Nucleus accumbens (tissue), 56 donors: ENCODE measurements at regions not wholly inside any gene's neighbourhood (a gene's known extent, or its start where the extent isn't known, plus 50 kb on each side); places are given as distances from the start of the nearest gene placed in this dataset.
"Not testable (repeated sequence)": the region's sequence is repeated elsewhere in the genome, so short reads cannot be mapped to it uniquely, and the experiment has no call there.

Experiments used
- DNase-seq, 56 donors: peaks; one replicate each; lab custom pipeline; 2025; lab: John Stamatoyannopoulos, UW

DNA sequence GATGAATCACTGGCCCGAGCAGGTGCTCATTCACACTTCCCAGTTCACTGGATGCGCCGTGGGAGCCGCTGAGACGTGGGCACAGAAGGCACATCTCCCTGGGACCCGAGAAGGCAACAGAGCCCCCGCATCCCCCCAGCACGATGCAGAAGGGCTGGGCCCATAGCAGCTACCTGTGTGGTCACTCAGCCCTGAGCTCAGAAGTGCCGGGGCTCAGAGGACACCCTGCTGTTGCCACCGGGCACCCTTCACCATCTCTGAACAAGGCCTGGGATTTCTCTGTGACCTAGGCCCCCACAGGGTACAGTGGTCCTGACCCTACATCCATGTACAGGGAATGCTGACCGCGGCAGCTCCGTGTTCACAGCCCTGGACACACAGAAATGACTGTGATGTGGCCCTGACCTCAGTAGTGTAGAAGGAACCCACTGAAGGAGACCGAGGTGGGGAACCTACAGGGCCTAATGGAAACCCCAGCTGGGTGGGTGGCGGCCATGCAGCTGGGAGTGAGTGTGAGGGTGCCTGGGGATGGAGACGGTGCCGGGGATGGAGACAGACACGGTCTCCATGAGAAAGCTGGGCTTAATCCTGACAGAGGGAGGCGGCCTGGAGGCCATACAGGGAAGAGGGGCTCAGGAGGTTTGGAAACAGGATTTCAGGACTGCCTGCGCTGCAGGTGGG lies 111.9 kb upstream of the OTOS start:
- DNase-seq, result no peak

DNA sequence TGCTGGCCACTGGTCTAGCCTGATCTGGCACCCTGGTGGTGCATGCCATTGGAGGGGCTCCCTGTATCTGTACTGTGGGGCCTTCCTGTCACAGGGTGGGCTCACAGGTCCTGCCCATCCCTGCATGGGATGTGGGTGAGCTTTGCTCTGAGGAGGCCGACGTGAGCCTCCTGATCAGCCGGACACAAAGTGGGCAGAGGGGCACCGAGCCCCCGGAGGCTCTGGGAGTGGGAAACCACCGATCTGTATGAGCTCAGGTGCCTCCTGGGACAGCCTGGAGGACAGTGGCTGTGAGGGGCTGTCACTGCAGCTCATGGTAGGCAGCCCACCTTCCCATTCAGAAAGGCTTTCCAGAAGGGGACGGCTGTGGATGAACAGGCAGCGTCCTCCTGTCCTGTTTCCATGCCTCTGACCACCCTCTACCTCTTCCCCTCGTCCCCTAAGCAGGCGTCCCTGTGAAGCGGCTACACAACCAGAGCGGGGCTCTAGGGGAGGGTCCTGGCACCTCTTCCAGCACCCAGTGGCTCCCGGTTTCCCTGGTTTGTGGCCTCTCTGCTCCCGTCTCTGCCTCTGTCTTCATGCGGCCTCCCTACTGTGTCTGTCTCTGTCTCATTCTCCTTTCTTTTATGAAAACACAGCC lies 112.5 kb upstream of the OTOS start:
- DNase-seq, result no peak

DNA sequence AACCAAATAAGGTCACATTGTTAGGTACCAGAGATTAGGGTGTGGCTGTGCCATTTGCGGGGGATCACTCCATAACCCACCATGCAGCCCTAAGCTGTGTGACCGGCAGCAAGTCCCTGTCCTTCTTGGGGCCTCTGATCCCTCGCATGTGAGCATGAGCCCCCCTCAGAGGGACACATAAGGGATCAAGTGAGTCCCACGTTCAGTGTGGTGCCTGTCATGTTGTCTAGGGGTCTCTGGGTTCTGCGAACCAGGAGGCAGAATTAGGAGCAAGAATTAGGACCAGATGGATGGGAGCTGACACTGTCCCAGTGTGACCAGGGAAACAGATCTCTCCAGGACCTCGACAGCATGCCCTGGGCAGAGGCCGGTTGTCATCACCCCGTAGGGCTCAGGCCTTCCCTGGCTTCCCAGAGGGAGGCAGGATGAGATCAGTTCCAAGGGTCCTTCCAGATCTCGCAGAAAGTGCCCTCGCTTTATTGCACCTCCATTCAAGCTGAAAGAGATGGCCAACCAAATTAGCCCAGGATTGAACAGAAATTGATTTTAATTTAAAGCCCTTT lies 113.2 kb upstream of the OTOS start:
- no peak for DNase-seq

DNA sequence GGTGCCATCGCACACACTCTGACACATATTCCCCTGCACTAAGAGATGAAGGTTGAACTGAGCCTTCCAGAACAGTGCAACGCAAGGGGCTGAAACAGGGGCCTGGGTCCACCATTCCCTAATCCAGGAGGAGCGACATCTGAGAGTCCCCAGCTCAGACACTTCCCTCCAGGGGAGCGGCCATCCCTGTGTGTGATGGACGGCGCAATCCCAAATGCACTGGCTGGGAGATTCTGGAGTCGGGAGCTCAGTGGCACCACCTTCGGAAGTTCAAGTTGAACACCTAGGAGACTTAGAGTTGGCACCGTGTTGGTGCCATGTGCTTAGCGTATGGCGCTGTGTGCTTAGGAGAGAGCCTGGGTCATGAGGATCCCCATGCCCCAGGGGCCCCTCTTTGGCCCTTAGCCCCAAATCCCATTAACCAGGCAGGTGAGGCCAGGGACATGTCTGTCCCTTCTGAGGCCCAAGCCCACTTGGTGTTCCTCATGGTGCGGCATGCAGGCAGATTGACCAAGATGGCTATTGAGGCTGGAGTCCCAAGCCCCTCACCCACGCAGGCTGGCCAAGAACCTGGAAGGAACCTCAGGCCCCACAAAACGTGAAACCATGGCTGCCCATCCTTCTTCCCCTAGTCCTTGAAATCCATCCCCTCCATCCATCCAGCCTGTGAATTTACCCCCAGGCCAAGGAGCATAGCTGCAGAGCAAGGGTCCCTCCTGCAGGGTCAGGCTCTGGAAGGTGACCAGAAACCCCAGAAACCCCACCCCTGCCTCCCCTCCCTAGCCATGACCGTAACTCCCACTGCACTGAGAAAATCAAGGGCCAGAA lies 114.1 kb upstream of the OTOS start:
- DNase-seq, result no peak

DNA sequence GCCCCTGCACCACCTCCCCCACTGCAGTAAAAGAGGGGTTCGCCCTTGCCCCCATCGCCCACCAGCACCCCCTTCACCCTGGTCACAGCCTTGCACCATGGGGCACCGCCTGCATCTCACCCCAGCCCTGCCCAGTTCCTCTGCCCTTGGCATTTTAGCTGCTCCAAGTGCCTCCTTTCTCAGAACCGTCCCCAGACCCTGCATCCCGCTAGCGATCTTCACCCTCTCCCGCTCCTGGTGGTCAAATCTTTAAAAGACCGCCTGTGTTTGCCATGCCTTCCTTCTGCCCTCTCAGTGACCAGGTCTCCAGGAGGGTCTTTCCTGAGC lies 114.7 kb upstream of the OTOS start:
- DNase-seq, result no peak

DNA sequence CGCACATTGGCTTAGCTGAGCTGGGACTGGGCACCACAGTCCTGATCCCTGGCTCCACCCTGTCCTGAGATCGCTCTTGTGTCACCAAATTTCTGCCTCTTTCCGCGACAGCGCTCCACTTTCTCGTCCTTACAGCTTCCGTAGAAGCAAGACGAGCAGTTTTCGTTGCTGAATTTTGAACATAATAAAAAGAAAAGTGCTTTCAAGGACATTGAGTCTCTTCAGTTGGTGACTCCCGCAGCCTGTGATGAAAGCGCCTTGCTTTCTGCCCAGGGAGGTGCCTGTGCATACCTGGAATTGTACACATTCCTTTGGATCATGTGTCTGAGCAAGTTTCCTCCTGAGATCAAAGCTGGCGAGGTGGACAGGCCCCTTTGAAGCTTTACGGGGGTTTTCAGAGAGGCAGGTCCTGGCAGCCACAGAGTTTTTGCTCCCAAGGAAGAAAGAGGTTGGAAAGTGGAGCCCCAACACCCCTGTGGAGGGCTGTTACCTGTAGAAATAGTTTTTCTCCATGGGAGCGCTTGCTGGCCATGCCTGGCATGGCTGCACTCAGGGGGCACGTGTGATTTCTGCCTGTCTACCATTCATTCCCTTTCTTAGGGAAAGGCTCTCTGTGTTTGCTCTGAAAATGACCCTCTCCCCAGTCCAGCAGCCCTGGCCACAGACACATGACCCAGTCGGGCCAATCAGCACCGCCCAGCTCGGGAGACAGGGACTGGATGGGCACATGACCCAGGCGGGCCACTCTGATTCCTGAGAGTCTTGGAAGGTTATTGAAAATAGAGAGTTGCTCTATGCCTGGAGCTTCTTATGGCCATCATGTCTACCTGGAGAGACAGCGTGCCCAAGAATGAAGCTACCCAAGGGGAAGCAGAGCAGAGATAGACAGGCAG lies 115.6 kb upstream of the OTOS start:
- no peak for DNase-seq

DNA sequence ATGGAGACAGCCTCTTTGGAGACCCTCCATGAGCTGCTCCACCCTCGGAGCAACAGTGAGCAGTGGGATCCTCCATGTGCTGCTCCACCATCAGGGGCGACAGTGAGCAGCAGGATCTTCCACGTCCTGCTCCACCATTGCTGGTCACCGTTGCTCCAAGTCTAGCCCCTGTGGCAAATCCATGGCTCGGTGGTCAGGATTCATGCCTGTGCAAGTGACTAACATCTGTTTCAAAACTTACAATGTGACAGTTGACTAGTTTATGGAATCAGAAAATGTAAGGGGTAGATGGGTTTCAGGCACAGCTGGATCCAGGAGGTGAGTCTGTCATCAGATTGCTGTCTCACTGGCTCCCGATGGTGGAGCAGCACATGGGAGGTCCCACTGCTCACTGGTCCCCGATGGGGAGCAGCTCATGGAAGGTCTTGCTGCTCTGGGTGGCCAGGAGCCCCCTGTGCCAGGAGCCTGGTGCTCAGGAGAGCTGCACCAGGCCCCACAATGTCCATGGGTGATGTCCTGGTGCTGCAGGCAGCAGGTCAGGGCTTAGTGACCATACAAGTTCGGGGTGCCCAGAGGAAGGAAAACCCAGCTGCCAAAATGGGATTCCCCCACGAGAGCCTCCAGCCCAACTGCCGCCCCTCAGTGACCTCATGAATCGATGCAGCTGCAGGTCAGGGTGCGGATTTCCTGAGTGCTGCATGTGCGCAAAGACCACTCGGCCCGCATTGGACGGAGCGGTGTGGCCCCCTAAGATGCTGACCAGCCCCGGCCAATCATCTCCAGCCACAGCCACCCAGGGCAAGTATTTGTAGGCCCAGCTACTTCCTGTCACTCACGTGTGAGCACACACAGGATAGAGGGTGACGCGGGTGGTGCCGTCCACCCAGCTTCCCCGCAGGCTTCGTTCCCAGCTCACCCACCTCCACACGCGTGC lies 116.5 kb upstream of the OTOS start:
- DNase-seq, result no peak

DNA sequence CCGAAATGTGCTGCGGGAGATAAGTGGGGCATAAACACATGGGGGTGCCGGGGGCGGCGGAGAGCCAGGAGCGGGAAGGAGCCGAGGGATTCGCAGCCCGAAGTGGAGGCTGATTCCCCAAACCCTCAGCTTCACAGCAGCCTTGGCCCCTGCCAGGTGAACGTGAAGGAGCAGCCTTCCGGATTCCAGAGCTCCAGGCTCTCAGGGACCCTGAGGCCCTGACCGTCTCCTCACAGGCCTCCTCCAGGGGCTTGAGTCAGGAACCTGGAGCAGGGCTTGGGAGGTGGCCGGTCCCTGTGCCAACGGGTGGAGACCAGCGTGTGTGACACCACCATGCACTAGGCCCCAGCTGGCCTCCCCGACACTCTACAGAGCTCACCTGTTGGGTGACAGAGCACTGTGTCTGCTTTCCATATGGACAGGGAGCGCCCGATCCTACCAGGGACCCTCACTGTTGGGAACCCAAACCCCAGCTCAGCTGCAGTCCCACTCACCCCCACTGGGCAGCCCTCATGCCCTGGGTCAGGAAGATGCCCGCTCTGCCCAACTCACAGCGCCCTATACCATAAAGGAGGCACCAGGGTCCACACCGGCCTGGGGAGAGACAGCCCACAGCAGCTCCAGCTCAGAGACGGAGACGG lies 117.6 kb upstream of the OTOS start:
- DNase-seq, result no peak

DNA sequence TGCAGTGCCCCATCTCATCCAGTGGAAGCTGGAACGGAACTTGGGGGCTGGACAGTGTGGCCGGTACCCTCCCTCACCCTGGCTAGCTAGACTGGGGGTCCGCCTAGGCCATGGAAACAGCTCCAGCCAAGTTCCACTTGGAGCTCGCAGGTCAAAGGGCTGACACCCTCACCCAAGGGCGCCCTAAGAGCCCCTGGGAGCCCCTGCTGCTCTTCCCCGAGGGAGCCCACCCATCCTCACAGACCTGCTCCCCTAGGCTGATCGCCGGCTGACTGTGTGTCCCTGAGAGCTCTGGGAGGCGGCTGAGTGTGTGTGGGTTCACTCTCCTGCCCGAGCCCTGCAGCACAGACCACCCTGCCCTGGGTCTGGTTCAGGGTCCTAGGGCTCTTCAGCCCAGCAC lies 118.2 kb upstream of the OTOS start:
- DNase-seq, result no peak

DNA sequence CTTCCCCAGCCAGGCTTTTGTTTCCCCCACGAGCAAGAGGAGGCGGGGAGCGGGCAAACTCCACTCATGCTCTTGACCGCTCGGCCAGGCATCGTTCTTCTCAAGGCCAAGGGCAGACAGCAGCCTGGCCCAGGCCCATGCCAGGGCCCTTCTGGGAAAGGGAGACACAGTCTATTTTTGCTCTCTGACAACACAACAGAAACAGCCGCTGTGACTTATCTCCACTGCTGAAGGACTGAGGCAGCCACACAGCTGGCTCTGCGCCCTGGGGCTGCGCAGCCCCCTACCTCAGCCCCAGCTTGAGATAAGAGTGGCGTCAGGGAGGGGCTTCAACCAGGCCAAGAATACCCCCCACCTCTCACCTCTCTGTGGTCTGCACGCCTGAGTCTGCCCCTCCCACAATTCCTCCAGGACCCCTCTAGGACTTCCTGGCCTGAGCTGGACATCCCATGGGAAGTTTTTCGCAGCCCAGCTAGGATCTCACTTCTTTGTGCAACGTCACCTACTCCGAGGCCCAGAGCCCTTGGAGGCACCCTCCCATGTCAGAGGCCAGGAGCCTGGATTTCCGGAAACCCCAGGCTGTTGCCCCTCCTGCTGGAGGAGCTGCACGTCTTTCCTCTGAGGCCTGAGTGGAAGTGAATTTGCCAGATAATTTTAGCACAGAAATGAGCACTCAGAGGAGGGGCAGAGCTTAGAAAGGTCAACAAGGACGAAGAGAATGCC lies 118.9 kb upstream of the OTOS start:
- peak in 2 of 56 donors; percentile 38 to 52 for DNase-seq

DNA sequence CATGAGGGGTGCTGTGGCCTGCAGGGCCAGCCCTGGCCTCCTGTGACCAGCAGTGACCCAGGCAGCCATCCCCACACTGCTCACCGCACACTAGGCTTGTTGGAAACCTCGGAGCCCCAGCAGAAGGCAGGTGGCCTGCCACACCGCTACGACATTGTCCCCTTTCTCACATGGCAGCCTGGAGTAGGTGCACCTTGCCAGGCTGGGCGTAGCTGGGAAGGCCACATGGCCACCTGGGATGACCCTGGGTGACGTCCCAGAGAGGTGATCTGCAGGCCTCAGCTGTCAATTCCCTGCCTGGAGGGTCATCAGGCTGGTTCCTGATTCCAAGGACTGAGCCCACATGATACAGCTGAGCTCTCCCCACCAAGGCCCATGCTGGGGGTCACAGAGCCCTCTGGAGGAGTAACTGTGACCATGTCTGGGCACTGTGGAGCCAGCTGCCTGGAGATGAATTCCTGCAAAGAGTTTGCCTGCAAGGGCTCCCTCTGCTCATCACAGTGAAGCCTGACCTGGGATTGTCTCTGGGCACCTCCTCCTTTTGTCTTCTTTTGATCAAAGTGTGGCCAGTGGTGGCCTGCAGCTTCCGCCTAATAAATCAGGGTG lies 119.6 kb upstream of the OTOS start:
- DNase-seq, result no peak

DNA sequence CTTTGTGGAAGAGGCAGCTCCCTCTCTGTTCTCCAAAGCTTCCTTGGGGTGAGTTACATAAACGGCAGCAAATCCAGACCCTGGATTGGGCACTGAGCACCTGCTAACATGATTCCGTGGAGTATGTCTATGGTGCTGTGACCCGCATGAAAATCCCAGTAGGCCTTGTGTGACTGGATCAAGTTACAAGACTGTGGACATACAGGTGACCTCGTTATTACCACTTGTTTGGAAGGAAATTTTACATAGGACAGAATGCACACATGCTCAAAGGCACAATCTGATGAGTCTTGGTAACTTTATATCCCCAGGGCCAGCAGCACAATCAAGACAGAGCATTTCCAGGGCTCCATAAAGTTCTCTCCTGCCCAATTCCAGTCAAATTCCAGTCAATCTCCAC lies 120.2 kb upstream of the OTOS start:
- no peak for DNase-seq

DNA sequence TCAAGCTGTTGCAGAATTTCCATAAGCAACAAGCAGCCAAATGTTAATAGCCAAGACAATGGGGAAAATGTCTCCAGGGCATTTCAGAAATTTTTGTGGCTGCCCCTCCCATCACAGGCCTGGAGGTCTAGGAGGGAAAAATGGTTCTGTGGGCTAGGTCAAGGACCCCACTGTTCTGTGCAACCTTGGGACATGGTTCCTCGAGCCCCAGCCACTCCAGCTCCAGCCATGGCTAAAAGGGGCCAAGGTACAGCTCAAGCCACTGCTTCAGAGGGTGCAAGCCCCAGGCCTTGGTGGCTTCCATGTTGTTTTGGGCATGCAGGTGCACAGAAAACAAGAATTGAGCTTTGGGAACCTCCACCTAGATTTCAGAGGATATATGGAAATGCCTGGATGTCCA lies 122.1 kb upstream of the OTOS start:
- not testable (repeated sequence) for DNase-seq

DNA sequence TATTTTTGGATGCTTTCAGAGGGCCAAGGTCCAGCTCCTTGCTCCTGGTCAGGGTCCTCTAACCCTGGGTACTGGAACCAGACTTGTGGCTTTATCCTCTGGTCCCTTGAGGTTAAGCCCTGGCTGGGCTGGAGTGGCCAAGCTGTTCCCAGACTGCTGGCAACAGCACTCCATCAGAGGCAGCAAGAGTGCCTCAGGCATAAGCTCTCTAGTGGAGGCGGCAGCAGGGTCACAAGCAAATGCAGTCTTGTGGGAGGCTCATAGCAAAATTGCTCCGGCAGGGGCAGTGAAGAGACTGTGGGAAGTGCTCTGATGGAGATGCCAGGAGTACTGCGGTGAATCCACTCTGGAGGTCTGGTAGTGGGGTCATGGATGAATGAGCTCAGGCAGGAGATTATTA lies 128.9 kb upstream of the OTOS start:
- no peak for DNase-seq

DNA sequence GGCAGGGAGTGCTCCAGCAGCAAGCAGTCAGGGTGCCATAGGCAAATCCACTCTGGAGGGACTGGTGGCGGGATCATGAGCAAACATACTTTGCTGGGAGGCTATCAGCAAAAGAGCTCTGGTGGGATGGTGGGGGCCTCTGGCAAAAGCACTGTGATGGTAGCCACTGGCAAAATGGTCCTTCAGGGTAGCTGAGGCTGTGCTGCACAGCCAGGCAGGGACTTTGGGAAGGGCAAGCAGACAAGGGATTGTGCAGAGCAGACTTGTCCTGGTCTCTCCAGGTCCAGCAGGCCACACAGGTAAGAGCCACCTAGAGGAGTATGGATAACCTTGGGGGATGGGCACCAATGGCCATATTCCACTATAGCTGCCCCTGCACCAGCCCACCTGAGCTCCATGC lies 129.4 kb upstream of the OTOS start:
- DNase-seq, result no peak

DNA sequence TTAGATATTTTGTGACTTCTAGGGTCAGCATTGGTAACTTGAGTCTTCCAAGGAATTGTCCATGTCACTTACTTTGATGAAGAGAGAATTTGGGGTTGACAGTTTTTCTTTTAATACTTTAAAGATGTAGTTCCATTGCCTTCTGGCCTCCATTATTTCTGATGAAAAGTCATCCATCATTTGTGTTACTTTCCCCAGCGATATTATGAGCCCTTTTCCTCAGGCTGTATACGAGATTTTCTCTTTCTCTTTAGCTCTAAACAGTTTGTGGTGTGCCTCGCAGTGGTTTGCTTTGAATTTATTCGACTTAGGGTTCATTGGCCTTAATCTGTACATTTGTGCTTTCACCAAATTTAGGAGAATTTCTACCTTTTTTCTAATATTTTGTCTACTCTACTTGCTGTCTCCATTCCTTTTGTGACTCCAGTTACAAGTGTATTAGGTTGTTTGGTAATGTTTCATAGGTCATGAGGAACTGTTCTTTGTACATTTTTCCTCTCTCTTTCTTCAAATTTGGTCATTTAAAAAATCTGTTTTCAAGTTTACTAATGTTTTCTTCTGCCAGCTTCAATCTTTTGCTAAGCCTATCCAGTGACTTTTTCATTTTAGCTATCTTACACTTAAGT lies 131.4 kb upstream of the OTOS start:
- DNase-seq, result no peak

DNA sequence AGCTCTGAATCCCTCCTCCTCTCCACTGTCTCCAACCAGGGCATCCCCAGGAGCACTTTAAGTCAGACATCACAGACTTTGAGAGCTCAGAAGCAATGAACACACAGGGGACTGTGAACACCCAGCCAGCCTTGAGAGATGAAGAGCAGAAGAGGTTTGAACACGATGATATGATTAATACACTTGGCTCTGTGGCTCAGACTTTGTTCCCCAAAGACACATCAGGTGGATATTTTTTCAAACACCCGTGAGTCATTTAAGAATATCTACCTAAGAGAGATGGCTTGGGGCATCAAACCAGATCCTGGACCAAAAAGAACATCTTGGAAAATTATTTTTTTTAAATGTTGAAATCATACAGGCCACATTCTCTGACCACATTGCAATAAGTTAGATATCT lies 134.9 kb upstream of the OTOS start:
- no peak for DNase-seq
